ENCODE measurements at regions not wholly inside any gene's neighbourhood (a gene's known extent, or its start where the extent isn't known, plus 50 kb on each side); places are given as distances from the start of the nearest gene placed in this dataset.

GRCh38 chr6:14460556-14460955 is 343.0 kb downstream of the CD83 start:
- intact Hi-C loops (cut with micrococcal nuclease; ENCODE audit: unreplicated experiment), result no loop called here
- no peak for TF ChIP-seq POLR2AphosphoS5 (IDR thresholded peaks at IDR 0.05; ENCODE audit: low read depth, low read length)
- TF ChIP-seq, protein P1, sequence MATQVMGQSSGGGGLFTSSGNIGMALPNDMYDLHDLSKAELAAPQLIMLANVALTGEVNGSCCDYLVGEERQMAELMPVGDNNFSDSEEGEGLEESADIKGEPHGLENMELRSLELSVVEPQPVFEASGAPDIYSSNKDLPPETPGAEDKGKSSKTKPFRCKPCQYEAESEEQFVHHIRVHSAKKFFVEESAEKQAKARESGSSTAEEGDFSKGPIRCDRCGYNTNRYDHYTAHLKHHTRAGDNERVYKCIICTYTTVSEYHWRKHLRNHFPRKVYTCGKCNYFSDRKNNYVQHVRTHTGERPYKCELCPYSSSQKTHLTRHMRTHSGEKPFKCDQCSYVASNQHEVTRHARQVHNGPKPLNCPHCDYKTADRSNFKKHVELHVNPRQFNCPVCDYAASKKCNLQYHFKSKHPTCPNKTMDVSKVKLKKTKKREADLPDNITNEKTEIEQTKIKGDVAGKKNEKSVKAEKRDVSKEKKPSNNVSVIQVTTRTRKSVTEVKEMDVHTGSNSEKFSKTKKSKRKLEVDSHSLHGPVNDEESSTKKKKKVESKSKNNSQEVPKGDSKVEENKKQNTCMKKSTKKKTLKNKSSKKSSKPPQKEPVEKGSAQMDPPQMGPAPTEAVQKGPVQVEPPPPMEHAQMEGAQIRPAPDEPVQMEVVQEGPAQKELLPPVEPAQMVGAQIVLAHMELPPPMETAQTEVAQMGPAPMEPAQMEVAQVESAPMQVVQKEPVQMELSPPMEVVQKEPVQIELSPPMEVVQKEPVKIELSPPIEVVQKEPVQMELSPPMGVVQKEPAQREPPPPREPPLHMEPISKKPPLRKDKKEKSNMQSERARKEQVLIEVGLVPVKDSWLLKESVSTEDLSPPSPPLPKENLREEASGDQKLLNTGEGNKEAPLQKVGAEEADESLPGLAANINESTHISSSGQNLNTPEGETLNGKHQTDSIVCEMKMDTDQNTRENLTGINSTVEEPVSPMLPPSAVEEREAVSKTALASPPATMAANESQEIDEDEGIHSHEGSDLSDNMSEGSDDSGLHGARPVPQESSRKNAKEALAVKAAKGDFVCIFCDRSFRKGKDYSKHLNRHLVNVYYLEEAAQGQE (IDR thresholded peaks at IDR 0.05; ENCODE audit: insufficient read depth in 1 of 2, low read depth in 2 of 2, low read length in 1 of 2), result no peak
- no peak for TF ChIP-seq TCF7L2 (IDR thresholded peaks at IDR 0.05; ENCODE audit: low read depth, low read length)
- no peak for TF ChIP-seq CTCF (IDR thresholded peaks at IDR 0.05)
- TF ChIP-seq SIN3A (IDR thresholded peaks at IDR 0.05; ENCODE audit: borderline replicate concordance, insufficient read depth, low read depth, low read length), result no peak
- no TSS peak for BruUV-seq (replicated peaks)
- no peaks in the 10 kb centered on the region for H3K4me1 ChIP-seq (ENCODE audit: control insufficient read depth, insufficient read depth, low read length)
- no peaks in the 10 kb centered on the region for H3K9me3 ChIP-seq (ENCODE audit: control insufficient read depth, insufficient read depth, low read depth, low read length)
- no peaks in the 10 kb centered on the region for H3K36me3 ChIP-seq (ENCODE audit: control insufficient read depth, insufficient read depth, low read length)
- no peak overlapping the region for H3K27ac ChIP-seq (ENCODE audit: low read length)
- CTCF ChIA-PET, result no interaction called here
- no peaks in the 10 kb centered on the region for H3K27me3 ChIP-seq (ENCODE audit: control insufficient read depth, insufficient read depth, low read length)
- ATAC-seq, result no peak
- H3K4me3 ChIP-seq (ENCODE audit: low read depth in 2 of 2, low read length in 2 of 2), result no peak overlapping the region
- in situ Hi-C loops (cut with HindIII; ENCODE audit: low pct_unique_long_range_greater_than_20kb, low sequenced_read_pairs), result no loop called here
- POLR2A ChIA-PET, result no interaction called here
- no peak for DNase-seq (ENCODE audit: low read depth, low spot score)

- Histone ChIP-seq H3K27ac (ENCODE audit: low read length) (no peak overlapping the region), H3K27me3 (ENCODE audit: control insufficient read depth, insufficient read depth, low read length) (no peaks in the 10 kb centered on the region), H3K9me3 (ENCODE audit: control insufficient read depth, insufficient read depth, low read depth, low read length) (no peaks in the 10 kb centered on the region), H3K4me1 (ENCODE audit: control insufficient read depth, insufficient read depth, low read length) (no peaks in the 10 kb centered on the region), H3K36me3 (ENCODE audit: control insufficient read depth, insufficient read depth, low read length) (no peaks in the 10 kb centered on the region), H3K4me3 (ENCODE audit: low read depth in 2 of 2, low read length in 2 of 2) (no peak overlapping the region)
- intact Hi-C loops (cut with micrococcal nuclease; ENCODE audit: unreplicated experiment) (no loop called here), in situ Hi-C loops (cut with HindIII; ENCODE audit: low pct_unique_long_range_greater_than_20kb, low sequenced_read_pairs) (no loop called here)
- no TSS peak for BruUV-seq (replicated peaks)
- ChIA-PET POLR2A (no interaction called here), CTCF (no interaction called here)
- DNase-seq (ENCODE audit: low read depth, low spot score), result no peak
- no peak for TF ChIP-seq POLR2AphosphoS5 (IDR thresholded peaks at IDR 0.05; ENCODE audit: low read depth, low read length)
- no peak for TF ChIP-seq SIN3A (IDR thresholded peaks at IDR 0.05; ENCODE audit: borderline replicate concordance, insufficient read depth, low read depth, low read length)
- TF ChIP-seq CTCF (IDR thresholded peaks at IDR 0.05), result no peak
- TF ChIP-seq, protein P1 (IDR thresholded peaks at IDR 0.05; ENCODE audit: insufficient read depth in 1 of 2, low read depth in 2 of 2, low read length in 1 of 2), result no peak
- TF ChIP-seq TCF7L2 (IDR thresholded peaks at IDR 0.05; ENCODE audit: low read depth, low read length), result no peak
- no peak for ATAC-seq
Observed at GRCh38 chr6:14462135-14462534, 344.6 kb downstream of the CD83 start.
